ENCODE measurements at regions not wholly inside any gene's neighbourhood (a gene's known extent, or its start where the extent isn't known, plus 50 kb on each side); places are given as distances from the start of the nearest gene placed in this dataset.
"Not testable (repeated sequence)": the region's sequence is repeated elsewhere in the genome, so short reads cannot be mapped to it uniquely, and the experiment has no call there.

- TF ChIP-seq, protein P1, sequence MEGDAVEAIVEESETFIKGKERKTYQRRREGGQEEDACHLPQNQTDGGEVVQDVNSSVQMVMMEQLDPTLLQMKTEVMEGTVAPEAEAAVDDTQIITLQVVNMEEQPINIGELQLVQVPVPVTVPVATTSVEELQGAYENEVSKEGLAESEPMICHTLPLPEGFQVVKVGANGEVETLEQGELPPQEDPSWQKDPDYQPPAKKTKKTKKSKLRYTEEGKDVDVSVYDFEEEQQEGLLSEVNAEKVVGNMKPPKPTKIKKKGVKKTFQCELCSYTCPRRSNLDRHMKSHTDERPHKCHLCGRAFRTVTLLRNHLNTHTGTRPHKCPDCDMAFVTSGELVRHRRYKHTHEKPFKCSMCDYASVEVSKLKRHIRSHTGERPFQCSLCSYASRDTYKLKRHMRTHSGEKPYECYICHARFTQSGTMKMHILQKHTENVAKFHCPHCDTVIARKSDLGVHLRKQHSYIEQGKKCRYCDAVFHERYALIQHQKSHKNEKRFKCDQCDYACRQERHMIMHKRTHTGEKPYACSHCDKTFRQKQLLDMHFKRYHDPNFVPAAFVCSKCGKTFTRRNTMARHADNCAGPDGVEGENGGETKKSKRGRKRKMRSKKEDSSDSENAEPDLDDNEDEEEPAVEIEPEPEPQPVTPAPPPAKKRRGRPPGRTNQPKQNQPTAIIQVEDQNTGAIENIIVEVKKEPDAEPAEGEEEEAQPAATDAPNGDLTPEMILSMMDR (conservative IDR thresholded peaks at IDR 0.05; ENCODE audit: low read depth, low read length): not testable (repeated sequence)
- TF ChIP-seq EZH2 (IDR thresholded peaks at IDR 0.05; ENCODE audit: low read length, unreplicated experiment); EZH2phosphoT487 (IDR thresholded peaks at IDR 0.05; ENCODE audit: borderline replicate concordance, low read length): not testable (repeated sequence)
Observed at GRCh38 chr5:25083261-25083660, 438.5 kb upstream of the CDH10 start.
